ENCODE measurements at regions not wholly inside any gene's neighbourhood (a gene's known extent, or its start where the extent isn't known, plus 50 kb on each side); places are given as distances from the start of the nearest gene placed in this dataset.

GRCh38 chr12:58541300-58541690 lies 379.0 kb downstream of the LRIG3 start:
- no peak for DNase-seq

GRCh38 chr12:58544281-58544680 lies 376.0 kb downstream of the LRIG3 start:
- no peak for DNase-seq

- DNase-seq, result no peak
Observed at GRCh38 chr12:58547217-58547616, 373.1 kb downstream of the LRIG3 start.

- DNase-seq, result no peak
Observed at GRCh38 chr12:58548801-58549200, 371.5 kb downstream of the LRIG3 start.

GRCh38 chr12:58554522-58555157 lies 365.7 kb downstream of the LRIG3 start:
- no peak for DNase-seq

- DNase-seq, result no peak
Observed at GRCh38 chr12:58557171-58557570, 363.1 kb downstream of the LRIG3 start.

GRCh38 chr12:58557661-58558060 lies 362.6 kb downstream of the LRIG3 start:
- no peak for DNase-seq

GRCh38 chr12:58563621-58564020 lies 356.7 kb downstream of the LRIG3 start:
- no peak for DNase-seq

GRCh38 chr12:58564721-58565120 lies 355.6 kb downstream of the LRIG3 start:
- no peak for DNase-seq

- DNase-seq, result peak; percentile 20
Observed at GRCh38 chr12:58566599-58566998, 353.7 kb downstream of the LRIG3 start.

GRCh38 chr12:58567189-58567588 lies 353.1 kb downstream of the LRIG3 start:
- DNase-seq, result no peak

GRCh38 chr12:58570411-58570810 lies 349.9 kb downstream of the LRIG3 start:
- DNase-seq, result no peak

GRCh38 chr12:58575256-58575655 lies 345.0 kb downstream of the LRIG3 start:
- peak; percentile 28 for DNase-seq

- no peak for DNase-seq
Observed at GRCh38 chr12:58576081-58576480, 344.2 kb downstream of the LRIG3 start.

- no peak for DNase-seq
Observed at GRCh38 chr12:58576916-58577315, 343.4 kb downstream of the LRIG3 start.

GRCh38 chr12:58580095-58580494 lies 340.2 kb downstream of the LRIG3 start:
- no peak for DNase-seq

- no peak for DNase-seq
Observed at GRCh38 chr12:58583529-58583928, 336.8 kb downstream of the LRIG3 start.

- no peak for DNase-seq
Observed at GRCh38 chr12:58583940-58584339, 336.4 kb downstream of the LRIG3 start.

GRCh38 chr12:58584880-58585279 lies 335.4 kb downstream of the LRIG3 start:
- DNase-seq, result peak; percentile 37

- DNase-seq, result no peak
Observed at GRCh38 chr12:58586762-58587161, 333.5 kb downstream of the LRIG3 start.

- DNase-seq, result no peak
Observed at GRCh38 chr12:58588770-58589169, 331.5 kb downstream of the LRIG3 start.

- DNase-seq, result peak; percentile 50
Observed at GRCh38 chr12:58592475-58593207, 327.7 kb downstream of the LRIG3 start.

- DNase-seq, result no peak
Observed at GRCh38 chr12:58593557-58594304, 326.6 kb downstream of the LRIG3 start.

- DNase-seq, result no peak
Observed at GRCh38 chr12:58596381-58596780, 323.9 kb downstream of the LRIG3 start.

All from eye (tissue), 1 donor.